22Rv1 (cell line): ENCODE measurements at regions not wholly inside any gene's neighbourhood (a gene's known extent, or its start where the extent isn't known, plus 50 kb on each side); places are given as distances from the start of the nearest gene placed in this dataset.
"Not testable (repeated sequence)": the region's sequence is repeated elsewhere in the genome, so short reads cannot be mapped to it uniquely, and the experiment has no call there.

ENCODE experiments used
- H3K27ac ChIP-seq: fragments of 450-650 bp; 2 replicates; pipeline ENCODE4 v1.5.1; 2017
- ZFX ChIP-seq: fragments of 450-650 bp; IDR thresholded peaks from 2 replicates; pipeline ENCODE4 v1.6.1; 2017; ENCODE audit warnings: antibody characterized with exemption, borderline replicate concordance
- TF ChIP-seq, protein P1 (sequence below): fragments of 450-650 bp; IDR thresholded peaks from 2 replicates; pipeline ENCODE4 v1.5.1; 2017; ENCODE audit warnings: mild to moderate bottlenecking

DNA sequence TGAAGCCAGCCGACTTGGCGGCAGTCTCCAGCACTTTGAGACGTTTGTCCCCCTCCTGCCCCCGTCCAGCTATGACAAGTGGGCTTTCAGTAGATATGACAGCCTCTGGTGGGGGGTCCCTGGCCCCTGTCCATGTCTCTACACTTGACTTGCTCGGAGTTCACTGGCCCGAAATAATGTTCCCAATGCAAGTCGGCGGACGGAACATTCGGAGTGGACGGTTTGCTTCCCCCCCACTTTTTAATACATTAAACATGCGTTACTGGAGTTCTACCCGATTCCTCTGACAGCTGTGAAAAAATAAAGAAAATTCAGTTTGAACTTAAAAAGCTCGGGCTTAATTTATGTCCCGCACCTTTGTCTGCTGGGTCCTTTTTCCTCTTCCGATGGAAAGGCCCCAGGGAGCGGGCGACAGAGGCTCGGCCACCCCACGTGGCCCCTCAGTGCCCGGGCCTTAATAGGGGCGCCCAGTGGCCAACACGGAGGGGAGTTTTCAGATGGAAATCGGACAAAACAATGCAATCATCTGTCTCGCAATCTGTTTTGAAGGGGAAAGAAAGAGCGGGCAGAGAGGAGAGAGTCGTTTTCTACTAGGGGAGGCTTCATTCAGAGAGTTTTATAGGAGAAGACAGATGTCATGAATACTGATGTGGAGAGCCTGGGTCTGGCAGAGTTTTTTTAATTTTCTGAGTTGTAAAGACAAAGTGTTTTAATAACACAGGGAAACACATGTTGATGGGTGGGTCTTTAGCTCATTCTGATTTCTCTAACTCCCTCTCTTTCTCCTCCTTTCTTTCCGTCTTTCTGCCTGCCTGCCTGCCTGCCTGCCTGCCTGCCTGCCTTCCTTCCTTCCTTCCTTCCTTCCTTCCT is 50.2 kb downstream of the SMIM38 start:
- H3K27ac ChIP-seq, result no peak overlapping the region
- no peak for TF ChIP-seq ZFX
- TF ChIP-seq, protein P1, sequence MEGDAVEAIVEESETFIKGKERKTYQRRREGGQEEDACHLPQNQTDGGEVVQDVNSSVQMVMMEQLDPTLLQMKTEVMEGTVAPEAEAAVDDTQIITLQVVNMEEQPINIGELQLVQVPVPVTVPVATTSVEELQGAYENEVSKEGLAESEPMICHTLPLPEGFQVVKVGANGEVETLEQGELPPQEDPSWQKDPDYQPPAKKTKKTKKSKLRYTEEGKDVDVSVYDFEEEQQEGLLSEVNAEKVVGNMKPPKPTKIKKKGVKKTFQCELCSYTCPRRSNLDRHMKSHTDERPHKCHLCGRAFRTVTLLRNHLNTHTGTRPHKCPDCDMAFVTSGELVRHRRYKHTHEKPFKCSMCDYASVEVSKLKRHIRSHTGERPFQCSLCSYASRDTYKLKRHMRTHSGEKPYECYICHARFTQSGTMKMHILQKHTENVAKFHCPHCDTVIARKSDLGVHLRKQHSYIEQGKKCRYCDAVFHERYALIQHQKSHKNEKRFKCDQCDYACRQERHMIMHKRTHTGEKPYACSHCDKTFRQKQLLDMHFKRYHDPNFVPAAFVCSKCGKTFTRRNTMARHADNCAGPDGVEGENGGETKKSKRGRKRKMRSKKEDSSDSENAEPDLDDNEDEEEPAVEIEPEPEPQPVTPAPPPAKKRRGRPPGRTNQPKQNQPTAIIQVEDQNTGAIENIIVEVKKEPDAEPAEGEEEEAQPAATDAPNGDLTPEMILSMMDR, result no peak

GRCh38 chr11:69206613-69206965 is 50.9 kb downstream of the SMIM38 start:
- H3K27ac ChIP-seq, result not testable (repeated sequence)

- no peak overlapping the region for H3K27ac ChIP-seq
Observed at GRCh38 chr11:69207165-69207889, 51.6 kb downstream of the SMIM38 start.

GRCh38 chr11:69208190-69209037 is 52.7 kb downstream of the SMIM38 start:
- TF ChIP-seq, protein P1, result no peak
- no peak for TF ChIP-seq ZFX
- H3K27ac ChIP-seq, result no peak overlapping the region

More at GRCh38 chr11:69207165-69207889, 51.6 kb downstream of the SMIM38 start:
- TF ChIP-seq ZFX, result no peak

DNA sequence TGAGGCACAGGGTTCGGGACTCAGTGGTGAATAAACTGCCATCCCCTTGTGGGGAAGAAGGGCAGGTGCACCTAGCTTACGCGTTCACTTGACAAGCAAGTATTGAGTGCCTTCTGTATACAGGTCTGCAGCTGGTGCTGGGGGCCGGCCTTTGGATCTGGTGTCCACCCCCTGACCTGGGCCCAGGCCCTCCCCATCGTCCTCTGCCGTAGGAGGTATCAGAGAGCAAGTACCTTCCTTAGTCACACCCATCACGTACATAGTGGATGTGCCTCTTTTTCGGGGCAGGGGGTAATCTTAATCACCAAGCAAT is 53.3 kb downstream of the SMIM38 start:
- TF ChIP-seq ZFX, result no peak
- TF ChIP-seq, protein P1, result no peak
- H3K27ac ChIP-seq, result no peak overlapping the region

- TF ChIP-seq, protein P1, result no peak
- no peak for TF ChIP-seq ZFX
- no peak overlapping the region for H3K27ac ChIP-seq
Observed at GRCh38 chr11:69209421-69210309, 53.9 kb downstream of the SMIM38 start.

DNA sequence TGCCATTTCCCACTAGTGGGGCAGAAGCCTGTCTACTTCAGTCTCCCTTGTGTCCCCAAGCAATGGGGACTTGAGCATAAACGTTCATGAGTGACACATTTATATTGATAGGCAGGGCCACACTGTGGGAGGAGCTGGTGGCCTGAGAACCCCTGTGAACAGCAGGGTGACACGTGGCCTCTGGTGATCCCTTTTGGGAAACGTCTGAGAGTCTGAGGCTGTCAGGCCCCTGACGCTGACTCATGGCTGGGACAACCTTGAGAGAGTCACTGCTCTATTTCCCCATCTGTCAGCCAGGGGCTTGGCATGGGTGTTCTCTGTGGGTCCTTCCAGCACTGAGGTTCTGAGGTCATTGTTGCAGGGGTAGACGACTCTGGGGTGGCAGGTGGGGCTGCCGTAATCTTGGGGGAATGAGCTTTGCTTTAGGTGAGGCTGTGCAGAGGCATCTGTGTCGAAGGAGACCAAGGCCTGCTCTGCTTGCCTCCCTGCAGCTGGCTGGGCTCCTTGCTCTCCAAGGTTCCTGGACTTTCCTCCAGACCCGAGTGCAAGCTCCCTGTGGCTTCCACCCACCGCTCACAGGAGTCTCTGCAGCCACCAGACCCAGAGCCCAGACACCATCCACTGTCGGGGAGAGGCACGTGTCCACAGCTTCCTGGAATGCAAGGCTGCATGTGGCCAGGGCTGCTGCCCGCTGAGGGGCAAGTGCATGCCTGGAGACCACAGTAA is 54.7 kb downstream of the SMIM38 start:
- H3K27ac ChIP-seq, result no peak overlapping the region
- TF ChIP-seq, protein P1, result no peak
- TF ChIP-seq ZFX, result no peak
